HL-60/S4 (cell line): ENCODE measurements at regions not wholly inside any gene's neighbourhood (a gene's known extent, or its start where the extent isn't known, plus 50 kb on each side); places are given as distances from the start of the nearest gene placed in this dataset.
"Not testable (repeated sequence)": the region's sequence is repeated elsewhere in the genome, so short reads cannot be mapped to it uniquely, and the experiment has no call there.

Experiments
- in situ Hi-C: fragments of 300-500 bp; cut with MboI; formaldehyde crosslinking; loops from 2 replicates; pipeline ENCODE4 v1.14.3; 2022; ENCODE audit warnings: low sequenced_read_pairs

DNA sequence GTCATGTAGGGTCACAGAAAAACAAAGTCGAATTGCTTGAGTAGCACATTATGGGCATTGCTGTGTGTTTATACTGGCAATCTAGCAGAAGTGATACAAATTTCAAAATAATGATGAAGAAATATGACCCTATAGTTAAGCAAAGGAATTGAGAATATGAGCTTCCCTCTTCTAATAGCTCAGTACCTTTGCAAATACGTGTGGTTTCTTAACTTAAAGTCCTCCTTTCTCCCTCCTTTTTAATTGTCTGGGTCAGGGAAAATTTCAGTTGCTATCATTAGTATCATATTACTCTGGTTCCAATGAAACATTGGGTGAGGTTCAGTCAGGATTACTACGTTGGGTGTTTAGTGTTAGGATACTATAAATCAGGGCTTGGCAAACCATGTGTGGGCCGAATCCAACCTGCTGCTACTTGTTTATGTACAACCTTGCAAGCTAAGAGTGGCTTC, 166.8 kb upstream of the CARMIL1 start:
- in situ Hi-C loops, result no loop called here

DNA sequence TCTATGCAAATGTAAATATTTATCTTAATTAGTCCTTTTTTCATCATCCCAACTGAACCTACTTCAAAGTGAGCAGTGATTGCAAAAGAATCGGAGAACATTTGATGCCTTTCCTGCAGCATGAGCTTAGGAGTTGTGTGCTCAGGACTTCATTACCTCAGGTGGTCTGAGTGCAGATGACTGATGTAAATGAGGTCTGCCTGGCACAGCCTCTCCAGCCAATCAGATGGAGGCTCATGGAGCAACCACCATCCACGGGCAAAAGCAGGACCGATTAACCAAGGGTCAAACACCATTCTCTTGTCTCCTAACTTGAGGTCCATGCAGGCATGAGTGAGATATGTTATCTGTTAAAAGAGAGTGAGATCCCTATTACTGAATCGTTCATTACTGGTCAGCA, 165.7 kb upstream of the CARMIL1 start:
- in situ Hi-C loops, result no loop called here

DNA sequence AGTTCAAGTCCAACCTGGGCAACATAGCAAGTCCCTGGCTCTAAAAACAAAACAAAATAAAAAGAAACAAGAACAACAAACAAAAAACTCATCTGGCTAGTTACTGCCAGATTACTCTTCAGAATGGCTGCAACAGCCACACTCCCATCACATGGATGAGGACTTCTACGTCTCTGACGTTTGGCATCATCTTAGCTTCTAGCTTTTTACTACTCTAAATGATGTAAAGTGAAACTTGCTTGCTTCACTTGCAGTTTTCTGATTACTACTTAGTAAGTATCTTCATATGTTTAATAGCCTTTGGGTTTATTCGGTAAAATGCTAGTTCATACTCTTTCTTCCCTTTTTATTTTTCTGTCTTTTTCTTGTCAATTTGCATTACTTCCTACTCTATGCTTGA, 161.1 kb upstream of the CARMIL1 start:
- in situ Hi-C loops, result no loop called here

DNA sequence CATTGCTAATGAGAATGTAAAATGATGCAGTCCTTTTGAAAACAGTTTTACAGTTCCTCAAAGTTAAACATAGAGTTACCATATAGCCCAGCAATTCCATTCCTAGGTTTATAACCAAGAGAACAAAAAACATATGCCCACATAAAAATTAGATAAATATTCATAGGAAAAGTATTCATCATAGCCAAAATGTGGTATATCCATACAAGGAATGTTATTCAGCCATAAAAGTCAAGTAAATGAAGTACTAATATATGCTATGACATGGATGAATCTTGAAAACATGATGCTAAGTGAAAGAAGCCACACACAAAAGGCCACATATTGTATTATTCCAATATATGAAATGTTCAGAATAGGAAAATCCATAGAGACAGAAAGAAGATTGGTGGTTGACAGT, 158.0 kb upstream of the CARMIL1 start:
- in situ Hi-C loops, result no loop called here

DNA sequence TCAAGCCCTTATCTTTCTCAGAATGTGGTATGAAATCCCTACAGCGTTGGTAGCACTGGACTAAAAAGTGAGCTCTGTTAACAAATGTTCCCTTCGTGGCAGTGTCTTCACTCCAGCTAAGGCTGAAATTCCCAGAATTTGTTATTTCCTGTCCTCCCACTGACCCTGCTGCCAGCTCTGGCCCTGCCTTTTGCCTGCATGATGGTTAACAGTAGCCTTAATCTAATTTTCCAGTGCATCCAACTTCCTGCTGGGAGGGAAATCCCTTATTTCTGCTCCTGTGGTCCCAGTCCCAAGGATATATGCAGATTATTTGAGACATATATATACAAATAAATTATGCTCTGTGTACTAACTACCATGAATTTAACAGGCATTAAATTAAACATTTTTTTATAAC, 157.2 kb upstream of the CARMIL1 start:
- in situ Hi-C loops, result no loop called here

DNA sequence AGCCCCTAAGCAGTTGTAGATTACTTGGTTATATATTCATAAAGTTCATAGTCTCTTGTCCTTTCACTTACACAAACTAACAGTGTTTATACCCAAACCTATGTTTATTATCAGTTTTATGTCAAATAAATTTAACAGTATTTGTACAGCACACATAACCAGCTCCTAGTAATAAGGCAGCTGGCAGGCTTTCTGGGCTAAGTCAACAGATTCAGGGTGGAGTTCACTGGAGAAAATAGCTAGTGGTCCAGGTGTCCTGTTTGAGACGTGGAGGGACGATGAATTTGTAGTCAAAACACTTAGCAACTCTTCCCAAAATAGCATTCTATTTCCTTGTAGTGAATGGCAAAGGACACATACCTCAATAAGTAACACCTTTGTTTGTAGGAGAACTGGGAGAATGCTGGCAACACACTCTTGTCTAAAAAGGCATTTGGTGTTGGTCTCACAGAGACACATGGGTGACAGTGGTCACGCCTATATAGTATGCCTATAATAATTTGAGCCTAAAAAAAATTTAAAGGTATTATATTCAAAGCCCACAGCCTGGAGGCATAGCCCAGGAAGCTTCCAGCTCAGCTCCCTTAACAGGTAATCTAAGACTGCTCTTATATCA, 156.4 kb upstream of the CARMIL1 start:
- in situ Hi-C loops, result no loop called here

DNA sequence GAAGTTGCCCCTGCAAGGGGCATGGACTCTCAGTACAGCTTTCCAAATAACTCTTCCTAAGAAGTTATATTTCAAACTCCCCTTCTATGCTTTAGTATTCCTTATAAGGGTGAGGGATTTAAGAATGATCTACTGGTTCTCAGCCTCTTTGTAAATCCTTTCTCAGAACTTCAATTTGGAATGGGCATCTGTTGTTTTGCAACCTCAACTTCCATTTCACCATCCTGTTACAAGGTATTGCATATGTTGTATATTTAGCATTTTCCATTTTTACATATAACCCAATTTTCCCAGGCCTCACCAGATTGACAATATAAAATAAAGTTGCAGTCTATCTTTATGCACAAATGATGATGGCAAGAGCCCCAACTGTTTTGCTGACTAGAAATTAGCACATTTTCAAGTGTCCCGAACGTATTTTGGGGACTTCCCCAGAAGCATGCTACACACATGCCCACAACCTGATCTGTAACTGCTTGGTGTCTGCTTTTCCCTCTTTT, 154.9 kb upstream of the CARMIL1 start:
- in situ Hi-C loops, result no loop called here

DNA sequence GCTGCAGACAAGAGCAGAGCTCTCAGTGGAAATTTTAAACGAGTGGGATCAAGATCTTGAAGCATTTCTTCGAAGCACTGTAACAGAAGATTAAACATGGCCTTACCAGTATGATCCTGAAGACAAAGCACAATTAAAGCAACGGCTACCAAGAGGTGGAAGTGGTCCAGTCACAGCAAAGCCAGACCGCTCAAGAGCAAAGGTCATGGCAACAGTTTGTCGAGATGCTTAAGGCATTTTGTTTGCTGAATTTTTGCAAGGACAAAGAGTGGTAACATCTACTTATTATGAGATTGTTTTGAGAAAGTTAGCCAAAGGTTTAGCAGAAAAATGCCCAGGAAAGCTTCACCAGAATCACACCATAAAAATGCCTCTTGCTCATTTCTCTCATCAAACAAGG, 153.4 kb upstream of the CARMIL1 start:
- in situ Hi-C loops, result no loop called here

DNA sequence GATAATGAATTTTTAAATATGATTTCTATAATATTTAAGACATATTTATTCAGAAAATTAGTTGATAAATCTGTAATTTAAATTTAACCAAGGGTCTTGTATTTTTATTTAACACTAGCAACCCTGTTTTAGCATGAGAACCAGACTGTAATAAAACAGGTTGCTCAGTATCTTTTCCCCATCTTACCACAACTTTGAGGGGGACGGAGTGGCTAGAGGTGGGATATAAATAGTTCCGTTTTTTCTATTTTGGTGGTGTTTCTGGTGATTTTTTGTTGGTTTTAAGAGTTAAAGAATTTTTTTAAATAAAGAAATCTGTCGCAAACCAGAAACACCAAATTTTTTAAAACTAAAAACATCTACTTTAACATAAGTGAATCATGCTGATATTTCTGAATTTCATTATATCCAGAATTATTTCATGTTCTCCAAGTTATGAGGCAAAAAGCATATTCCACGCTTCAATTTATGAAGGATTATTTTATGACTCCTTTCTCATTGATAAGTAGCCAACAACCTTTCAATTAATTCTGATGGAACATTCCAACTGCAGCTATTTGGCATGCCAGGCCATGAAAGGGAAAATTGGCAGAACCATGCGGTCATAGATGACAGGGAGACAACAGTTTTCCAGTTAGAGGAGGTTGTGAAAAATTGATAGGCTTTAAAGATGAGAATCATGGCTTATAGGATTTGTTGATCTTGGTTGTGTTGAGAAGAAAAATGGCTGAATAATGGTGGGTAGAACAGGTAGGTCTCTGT, 151.9 kb upstream of the CARMIL1 start:
- in situ Hi-C loops, result no loop called here

DNA sequence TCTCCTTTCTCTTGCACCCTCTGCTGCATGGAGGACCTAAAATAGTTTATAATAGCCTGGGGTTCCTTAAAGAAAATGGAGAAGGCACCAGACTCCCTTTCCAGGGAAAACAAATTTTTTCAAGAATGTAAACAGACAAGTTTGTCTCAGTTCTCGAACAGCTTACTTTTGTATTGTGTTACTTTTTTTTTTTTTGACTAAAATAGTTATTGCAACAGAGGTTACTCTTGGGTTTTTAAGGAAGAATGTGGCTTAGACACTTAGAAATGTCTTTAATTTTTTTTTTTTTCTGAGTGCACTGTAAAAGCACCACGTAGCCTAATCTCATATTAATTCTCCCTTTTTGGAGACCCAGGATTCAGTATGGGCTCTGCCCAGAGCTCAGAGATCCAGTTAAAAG, 148.7 kb upstream of the CARMIL1 start:
- in situ Hi-C loops, result no loop called here

DNA sequence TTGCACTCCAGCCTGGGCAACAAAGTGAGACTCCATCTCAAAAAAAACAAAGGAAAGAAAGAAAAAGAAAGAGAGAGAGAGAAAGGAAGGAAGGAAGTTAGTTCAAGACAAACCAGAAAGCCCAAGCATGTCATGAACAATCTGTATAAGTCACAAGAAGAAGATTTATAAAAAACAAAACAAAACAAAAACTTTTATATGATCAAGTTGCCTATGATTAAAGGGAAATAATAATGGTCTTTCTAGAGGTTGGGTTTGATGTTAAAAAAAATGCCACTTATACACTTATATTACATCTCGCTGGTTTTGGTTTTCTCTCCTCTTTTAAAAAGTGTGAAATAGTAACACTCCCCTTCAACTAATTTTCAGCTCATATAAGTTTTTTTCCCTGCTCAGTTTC, 146.2 kb upstream of the CARMIL1 start:
- in situ Hi-C loops, result no loop called here

DNA sequence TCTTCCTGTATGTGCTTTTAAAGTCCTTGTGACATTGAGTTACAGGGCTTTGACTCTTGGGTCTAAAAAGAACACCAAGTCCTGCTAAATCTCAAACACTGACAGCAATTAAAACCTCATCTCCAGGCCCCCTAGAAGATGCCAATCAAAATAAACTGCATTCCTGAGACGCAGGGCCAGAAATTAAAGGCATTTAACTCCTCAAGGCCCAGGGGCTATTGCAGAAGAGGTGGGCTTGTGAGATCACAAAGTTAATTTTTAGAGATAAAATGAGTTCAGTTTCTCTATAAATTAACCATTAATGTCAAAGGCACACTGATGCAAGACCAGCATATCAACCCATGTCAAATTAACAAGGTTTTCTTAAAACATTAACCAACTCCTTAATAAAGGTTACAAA, 145.6 kb upstream of the CARMIL1 start:
- in situ Hi-C loops, result no loop called here

DNA sequence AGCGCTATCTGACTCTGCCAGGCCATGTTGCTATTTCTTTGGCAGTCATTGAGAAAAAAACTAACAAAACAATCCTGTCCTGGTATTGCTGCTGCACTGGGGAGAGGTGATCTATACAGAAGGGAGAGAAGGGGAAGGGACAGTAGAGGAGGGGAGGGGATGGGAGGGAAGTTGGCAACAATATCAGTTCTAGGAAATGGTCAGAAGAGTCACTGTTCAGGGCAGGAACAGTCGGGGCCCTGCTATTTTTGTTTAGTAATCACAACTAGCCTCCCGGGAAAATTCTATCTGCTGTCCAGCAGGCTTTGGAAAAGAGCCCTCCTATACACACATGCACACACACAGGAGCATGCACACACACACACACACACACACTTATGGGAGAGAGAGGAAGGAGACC, 142.3 kb upstream of the CARMIL1 start:
- in situ Hi-C loops, result no loop called here

DNA sequence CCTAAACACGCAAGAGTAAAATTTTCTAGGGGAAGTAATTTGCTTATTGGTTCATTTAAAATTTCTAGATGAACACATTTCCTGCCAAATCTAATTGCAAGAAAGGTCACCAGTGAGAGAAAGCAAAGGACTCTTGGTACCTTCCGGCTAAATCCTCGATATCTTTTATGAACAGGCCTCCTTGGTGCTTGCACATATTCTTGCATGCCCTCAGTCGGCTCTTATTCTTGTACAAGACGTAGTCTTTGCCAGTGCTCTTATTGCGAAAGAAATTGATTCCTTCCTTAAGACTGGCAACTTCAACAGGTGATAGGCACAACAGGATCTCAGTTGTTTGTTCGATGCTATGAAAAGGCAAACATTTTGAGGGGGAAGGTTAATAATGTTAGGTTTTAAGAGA, 141.7 kb upstream of the CARMIL1 start:
- in situ Hi-C loops, result no loop called here

DNA sequence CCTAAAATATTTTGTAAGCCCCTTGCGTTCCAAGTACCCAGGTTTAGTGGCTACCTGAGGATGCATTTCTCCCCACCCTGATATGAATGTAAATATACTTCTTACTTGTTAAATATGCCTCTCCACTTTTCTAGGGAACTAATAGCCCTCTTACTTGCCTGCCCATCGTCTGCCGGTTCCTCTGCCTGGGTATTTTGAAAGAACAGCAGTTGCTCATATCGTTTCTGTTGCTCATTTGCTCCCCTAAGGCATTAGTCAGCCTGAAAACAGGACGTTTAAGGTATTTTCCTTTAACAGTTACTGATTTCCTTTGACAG, 141.3 kb upstream of the CARMIL1 start:
- in situ Hi-C loops, result no loop called here

DNA sequence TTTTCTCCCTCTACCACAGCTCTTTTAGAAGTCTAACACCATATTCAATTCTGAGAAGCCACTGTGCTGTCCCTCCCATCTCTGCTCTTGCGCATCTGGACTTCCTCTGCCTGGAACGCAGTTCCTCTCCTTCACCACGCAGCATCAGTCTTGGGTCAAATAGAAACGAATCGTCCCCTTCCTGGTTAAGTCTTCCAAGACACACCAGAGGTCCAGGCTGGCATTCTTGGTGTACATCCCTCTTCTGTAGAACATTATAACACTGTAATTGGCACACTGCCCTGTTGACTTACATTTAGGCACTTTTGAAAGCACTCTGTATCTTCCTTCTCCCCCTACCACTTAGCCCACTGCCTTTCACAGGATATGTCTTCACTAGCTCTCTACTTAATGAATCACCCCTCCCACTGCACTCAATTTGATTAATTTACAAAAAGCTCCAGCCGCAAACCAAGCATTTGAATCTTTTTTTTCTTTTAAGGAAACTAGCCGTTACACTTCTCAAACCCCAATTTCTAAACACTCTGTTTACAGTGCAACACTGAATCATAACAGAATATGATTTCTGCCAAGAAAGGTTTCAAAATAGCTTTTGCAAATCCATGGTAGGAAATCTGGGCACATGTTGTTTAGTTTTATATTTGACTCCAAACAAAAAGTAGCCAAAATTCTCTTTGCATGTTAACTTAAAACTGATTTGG, 140.8 kb upstream of the CARMIL1 start:
- in situ Hi-C loops, result no loop called here

DNA sequence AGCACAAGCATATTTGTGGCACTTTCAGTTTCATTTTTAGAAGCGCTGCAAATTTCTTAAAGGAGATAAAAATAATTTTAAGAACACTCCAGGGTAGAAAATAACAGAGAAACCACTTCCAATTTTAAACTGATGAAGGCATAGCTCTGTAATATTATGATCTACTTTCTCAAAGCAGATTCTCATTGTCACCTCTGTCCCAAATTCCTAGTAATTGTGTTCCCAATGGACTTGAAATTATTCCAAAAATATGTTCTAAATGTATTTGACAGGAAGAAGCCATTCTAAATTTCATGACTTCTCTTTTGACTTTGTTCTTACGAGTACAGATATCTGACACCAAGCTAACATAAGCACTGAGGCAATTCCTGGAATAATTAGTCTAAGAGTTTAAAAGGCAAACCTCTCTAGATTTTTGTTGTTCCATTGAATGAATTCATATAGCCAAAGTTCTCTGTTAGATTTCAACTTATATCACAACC, 140.2 kb upstream of the CARMIL1 start:
- in situ Hi-C loops, result no loop called here

DNA sequence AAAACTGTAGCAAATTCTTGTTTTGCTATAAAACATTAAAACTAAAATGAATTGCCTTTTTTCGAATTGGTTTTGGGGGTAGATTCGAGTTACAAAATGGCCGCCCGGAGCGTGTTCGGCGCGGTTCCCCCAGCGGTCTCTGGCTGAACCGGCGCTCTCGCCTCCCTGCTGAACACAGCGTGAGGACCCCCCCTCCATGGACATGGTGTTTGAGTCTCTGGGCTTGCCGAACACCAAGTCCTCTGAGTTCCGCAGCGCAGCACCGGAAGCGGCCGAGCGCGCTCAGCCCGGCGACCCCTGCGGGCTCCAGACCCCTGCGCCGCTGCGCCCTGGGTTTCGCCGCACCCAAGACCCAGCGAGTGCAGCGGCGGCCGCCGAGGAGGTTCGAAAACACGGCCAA, 139.6 kb upstream of the CARMIL1 start:
- in situ Hi-C loops, result not testable (repeated sequence)

DNA sequence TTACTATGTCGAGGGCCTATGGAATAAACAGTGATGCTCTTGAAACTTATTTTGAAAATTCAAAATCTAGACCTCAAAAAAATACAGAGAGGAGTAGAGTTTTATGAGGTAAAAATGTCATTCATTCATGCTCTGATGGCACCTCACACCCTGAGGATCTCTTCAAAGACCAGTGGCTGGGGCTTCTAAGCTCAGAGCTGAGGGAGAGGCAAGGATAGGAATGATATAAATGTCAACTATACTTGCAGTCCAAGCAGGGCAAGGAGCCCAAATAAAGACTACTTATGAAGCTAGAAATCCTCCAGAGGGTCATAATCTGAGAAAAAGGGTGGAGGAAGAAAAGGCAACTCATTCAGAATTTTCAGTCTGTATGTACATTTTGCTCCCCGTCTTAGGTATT, 136.7 kb upstream of the CARMIL1 start:
- in situ Hi-C loops, result no loop called here

DNA sequence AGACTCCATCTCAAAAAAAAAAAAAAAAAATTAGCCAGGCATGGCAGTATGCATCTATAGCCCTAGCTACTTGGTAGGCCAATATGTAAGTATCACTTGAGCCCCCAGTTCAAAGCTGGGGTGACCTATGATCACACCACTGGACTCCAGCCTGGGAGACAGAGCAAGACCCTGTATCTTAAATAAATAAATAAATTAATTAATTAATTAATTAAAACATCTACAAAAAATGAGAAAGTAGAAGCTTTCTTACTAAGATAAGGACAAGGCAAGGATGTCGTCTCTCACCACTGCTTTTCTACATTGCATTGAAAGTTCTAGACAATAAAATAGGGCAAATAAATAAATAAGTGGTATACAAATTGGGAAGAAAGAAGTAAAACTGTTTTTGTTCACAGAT, 134.3 kb upstream of the CARMIL1 start:
- in situ Hi-C loops, result no loop called here

DNA sequence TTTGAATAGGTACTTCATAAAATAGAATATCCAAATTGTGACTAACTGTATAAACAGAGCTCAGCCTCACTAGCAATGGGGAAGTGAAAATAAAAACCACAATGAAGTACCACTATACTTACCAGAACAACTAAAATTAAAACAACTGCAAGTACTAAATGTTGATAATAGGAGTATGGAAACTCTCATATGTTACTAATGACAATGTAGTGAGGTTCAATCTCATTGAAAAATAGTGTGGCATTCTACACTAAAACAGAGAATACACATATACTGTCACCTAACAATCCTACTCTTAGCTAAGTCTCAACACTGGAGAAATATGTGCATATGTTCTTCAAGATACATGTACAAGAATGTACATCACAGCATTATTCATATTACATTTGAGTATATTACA, 132.0 kb upstream of the CARMIL1 start:
- in situ Hi-C loops, result no loop called here

DNA sequence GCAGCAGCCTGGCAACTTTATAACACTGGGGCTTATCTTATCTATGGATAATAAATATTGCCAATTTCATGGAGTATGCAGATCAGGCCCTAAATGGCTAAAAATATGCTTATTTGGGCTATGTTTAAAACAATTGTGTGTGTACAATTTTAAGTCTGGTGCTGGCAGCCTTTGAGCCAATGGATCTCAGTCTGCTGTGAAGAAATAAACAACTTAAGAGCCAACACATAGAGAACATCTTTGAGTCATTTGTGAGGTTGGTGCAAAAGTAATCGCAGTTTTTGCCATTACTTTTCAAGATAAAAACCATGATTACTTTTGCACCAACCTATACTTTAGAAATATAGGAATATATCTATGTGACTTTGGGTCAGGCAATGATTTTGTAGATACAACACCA, 129.1 kb upstream of the CARMIL1 start:
- in situ Hi-C loops, result no loop called here
